Body of pancreas (tissue), 4 donors: ENCODE measurements at regions not wholly inside any gene's neighbourhood (a gene's known extent, or its start where the extent isn't known, plus 50 kb on each side); places are given as distances from the start of the nearest gene placed in this dataset.
"Not testable (repeated sequence)": the region's sequence is repeated elsewhere in the genome, so short reads cannot be mapped to it uniquely, and the experiment has no call there.

Experiments
- ATAC-seq: fragments of 150-250 bp; one replicate; pipeline ENCODE4 v1.9.1; 2016
- DNase-seq, 4 donors: peaks; one replicate each; pipeline ENCODE4 v3.0.0-alpha.2; 2019
- H3K27ac ChIP-seq, 4 donors: fragments of 200-600 bp; sonication (generic); 1 replicate in 3 of 4; 2 replicates in 1 of 4; pipeline versions ENCODE4 v1.5.1 to v1.6.1; 2016 to 2019; ENCODE audit warnings: mild to moderate bottlenecking in 1 of 4, mixed read lengths in 1 of 4, moderate library complexity in 1 of 4
- H3K27me3 ChIP-seq, 2 donors: fragments of 200-600 bp; sonication (generic); one replicate each; pipeline ENCODE4 v1.6.0; 2016; ENCODE audit warnings: mild to moderate bottlenecking in 1 of 2
- H3K36me3 ChIP-seq, 2 donors: fragments of 200-600 bp; sonication (generic); replicated peaks in 1 of 2; 2 replicates each; pipeline ENCODE4 v1.5.1; 2016; ENCODE audit warnings: low read depth in 2 of 2; ENCODE audit not compliant: insufficient read depth in 1 of 2
- H3K4me1 ChIP-seq: fragments of 200-600 bp; sonication (generic); one replicate; pipeline ENCODE4 v1.6.0; 2016
- H3K4me3 ChIP-seq, 2 donors: fragments of 200-600 bp; sonication (generic); 1 replicate in 1 of 2; 2 replicates in 1 of 2; pipeline ENCODE4 v1.5.1; 2016 to 2019
- H3K9me3 ChIP-seq, 3 donors: fragments of 200-600 bp; sonication (generic); 1 replicate in 2 of 3; 2 replicates in 1 of 3; pipeline ENCODE4 v1.5.1; 2016
- CTCF ChIP-seq, 7 experiments: fragments of 450-650 bp in 4 of 7; fragments of 200-600 bp in 3 of 7; sonication (generic) in 3 of 7; IDR thresholded peaks; one replicate each; pipeline ENCODE4 v1.5.1; 2016 to 2019; ENCODE audit warnings: antibody characterized with exemption in 7 of 7
- POLR2A ChIP-seq, 3 donors: fragments of 450-650 bp; IDR thresholded peaks; one replicate each; pipeline ENCODE4 v1.6.1; 2016; ENCODE audit warnings: antibody characterized with exemption in 3 of 3, mild to moderate bottlenecking in 2 of 3
- WGBS, 2 donors: methylation state at CpG; one replicate each; pipeline ENCODE4 v1.1.5; 2017; 5-methylcytosine and 5-hydroxymethylcytosine counted together
- intact Hi-C: fragments of 100-400 bp; cut with DNase I; formaldehyde crosslinking; loops from one replicate; pipeline ENCODE4 v1.15.1; 2023

- H3K9me3 ChIP-seq: no peaks in the 10 kb centered on the region
- 25 to 27% methylated on average over 1 of the region's 1 CpG for WGBS, 2 donors
- H3K27me3 ChIP-seq: no peaks in the 10 kb centered on the region
- H3K4me3 ChIP-seq: no peak overlapping the region
- no peak overlapping the region for H3K27ac ChIP-seq
- H3K4me1 ChIP-seq: no peaks in the 10 kb centered on the region
- TF ChIP-seq CTCF (IDR thresholded peaks at IDR 0.05) (no peak), POLR2A (IDR thresholded peaks at IDR 0.05) (no peak)
- ATAC-seq (no peak), DNase-seq (no peak)
- intact Hi-C loops: no loop called here
- no peaks in the 10 kb centered on the region for H3K36me3 ChIP-seq
These were observed 646.5 kb upstream of the ACTRT1 start for GRCh38 chrX:128698573-128699181.

DNA sequence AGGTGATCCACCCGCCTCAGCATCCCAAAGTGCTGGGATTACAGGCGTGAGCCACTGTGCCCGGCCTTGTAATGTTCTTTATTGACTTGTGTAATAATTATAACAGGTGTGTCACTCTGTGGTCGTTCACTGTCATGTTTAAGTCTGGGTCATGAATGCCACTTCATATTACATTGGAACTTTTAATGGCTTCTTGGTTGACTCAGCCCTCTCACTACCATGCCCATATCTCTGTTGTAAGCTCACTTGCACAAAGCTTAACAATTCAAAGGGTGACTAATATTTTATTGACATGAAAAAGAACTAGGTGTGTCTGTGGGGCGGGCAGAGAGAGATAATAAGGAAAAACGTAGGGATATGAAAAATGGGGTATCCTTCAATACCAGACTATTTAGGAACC, 639.7 kb upstream of the ACTRT1 start:
- H3K9me3 ChIP-seq: no peaks in the 10 kb centered on the region
- WGBS, 2 donors: 74% methylated on average over 4 to 6 of the region's 6 CpGs
- no peaks in the 10 kb centered on the region for H3K36me3 ChIP-seq
- DNase-seq (no peak), ATAC-seq (no peak)
- H3K27me3 ChIP-seq: no peaks in the 10 kb centered on the region
- H3K27ac ChIP-seq: no peak overlapping the region
- no peak overlapping the region for H3K4me3 ChIP-seq
- intact Hi-C loops: no loop called here
- H3K4me1 ChIP-seq: no peaks in the 10 kb centered on the region
- TF ChIP-seq CTCF (IDR thresholded peaks at IDR 0.05): no peak
- TF ChIP-seq POLR2A (IDR thresholded peaks at IDR 0.05): no peak

DNA sequence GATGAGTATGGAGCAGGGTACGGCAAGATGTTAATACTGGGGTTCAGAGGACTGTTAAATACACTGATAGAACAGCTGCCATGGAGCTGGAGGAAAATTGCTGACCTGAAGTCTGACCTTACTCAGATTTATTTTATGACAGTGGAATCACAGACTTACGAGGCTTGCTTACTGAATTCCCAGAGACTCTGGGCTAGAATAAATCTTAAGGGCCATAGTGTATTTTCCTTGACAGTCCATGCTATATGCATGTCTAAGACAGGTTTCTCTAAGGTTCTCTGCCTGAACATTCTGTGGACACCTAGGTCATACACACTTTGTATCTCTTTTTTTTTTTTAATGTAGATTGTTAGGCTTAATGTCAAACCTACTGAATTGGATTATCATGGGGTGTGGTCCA, 633.2 kb upstream of the ACTRT1 start:
- Histone ChIP-seq H3K4me3 (no peak overlapping the region), H3K27me3 (no peaks in the 10 kb centered on the region), H3K36me3 (no peaks in the 10 kb centered on the region), H3K9me3 (no peaks in the 10 kb centered on the region), H3K4me1 (no peaks in the 10 kb centered on the region), H3K27ac (no peak overlapping the region)
- DNase-seq: no peak
- no peak for ATAC-seq
- TF ChIP-seq CTCF (IDR thresholded peaks at IDR 0.05) (no peak), POLR2A (IDR thresholded peaks at IDR 0.05) (no peak)
- WGBS, 2 donors: 73 to 75% methylated on average over 2 of the region's 2 CpGs
- intact Hi-C loops: no loop called here

- 62% methylated on average over 4 of the region's 4 CpGs for WGBS, 2 donors
- no peak for TF ChIP-seq POLR2A (IDR thresholded peaks at IDR 0.05)
These were observed 624.4 kb upstream of the ACTRT1 start for GRCh38 chrX:128676651-128677050.

GRCh38 chrX:128674326-128675086, 622.3 kb upstream of the ACTRT1 start:
- H3K9me3 ChIP-seq, H3K4me3 ChIP-seq, intact Hi-C loops, H3K27ac ChIP-seq, H3K4me1 ChIP-seq, ATAC-seq, DNase-seq, H3K27me3 ChIP-seq, H3K36me3 ChIP-seq: not testable (repeated sequence)
- 24 to 25% methylated on average over 2 to 4 of the region's 9 CpGs for WGBS, 2 donors

More at GRCh38 chrX:128676651-128677050, 624.4 kb upstream of the ACTRT1 start:
- no peak for ATAC-seq
- no peaks in the 10 kb centered on the region for H3K4me1 ChIP-seq
- intact Hi-C loops: no loop called here
- no peaks in the 10 kb centered on the region for H3K27me3 ChIP-seq
- H3K9me3 ChIP-seq: no peaks in the 10 kb centered on the region
- no peak overlapping the region for H3K4me3 ChIP-seq
- H3K27ac ChIP-seq: no peak overlapping the region
- DNase-seq: no peak
- no peaks in the 10 kb centered on the region for H3K36me3 ChIP-seq
